ENCODE measurements at regions not wholly inside any gene's neighbourhood (a gene's known extent, or its start where the extent isn't known, plus 50 kb on each side); places are given as distances from the start of the nearest gene placed in this dataset.

DNA sequence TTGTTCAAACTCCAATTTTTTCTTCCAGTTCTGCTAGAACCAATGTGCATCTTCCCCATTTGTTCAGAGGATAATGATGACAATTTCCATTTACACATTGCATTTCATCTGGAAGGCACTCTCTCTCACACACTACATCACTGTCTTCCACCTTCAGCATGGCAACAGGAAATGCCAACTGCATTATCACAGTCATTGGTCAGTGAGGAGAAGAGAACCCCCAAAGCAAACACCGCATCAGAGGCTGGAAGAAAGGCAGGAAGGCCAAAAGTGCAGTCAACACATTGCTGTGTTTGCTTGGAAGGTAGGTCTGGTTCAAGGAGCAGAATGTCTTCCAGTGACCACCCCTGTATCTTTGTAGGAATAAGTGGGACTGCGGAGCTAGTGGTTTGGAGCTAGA is 192.2 kb upstream of the RHOBTB1 start:
- no peak for DNase-seq
- H3K27me3 ChIP-seq (ENCODE audit: control insufficient read depth in 2 of 2, insufficient read depth in 2 of 2, low read length in 2 of 2), result no peaks in the 10 kb centered on the region
- Mint-ChIP-seq H3K27ac (no peak overlapping the region), H3K4me1 (no peaks in the 10 kb centered on the region), H3K4me3 (no peak overlapping the region), H3K9me3 (peaks cover 0 to 2% (median 0%) of the 10 kb centered on the region in 7 donors), H3K27me3 (ENCODE audit: low read depth in 3 of 3) (no peaks in the 10 kb centered on the region), H3K36me3 (no peaks in the 10 kb centered on the region)
- H3K9me3 ChIP-seq (replicated peaks in 1 of 2; ENCODE audit: control insufficient read depth in 1 of 2, insufficient read depth in 1 of 2, low read length in 2 of 2), result no peaks in the 10 kb centered on the region
- intact Hi-C loops (cut with micrococcal nuclease), result no loop called here
- no peak for TF ChIP-seq CTCF (IDR thresholded peaks at IDR 0.05)
- H3K36me3 ChIP-seq (replicated peaks in 1 of 2; ENCODE audit: control insufficient read depth in 1 of 2, insufficient read depth in 2 of 2, low read length in 2 of 2), result no peaks in the 10 kb centered on the region
- H3K9ac ChIP-seq (ENCODE audit: insufficient read depth, low read length, poor library complexity, severe bottlenecking), result no peak overlapping the region
- no peak overlapping the region for H2AFZ ChIP-seq (ENCODE audit: insufficient read depth, low read depth, low read length, poor library complexity, severe bottlenecking)
- H4K20me1 ChIP-seq (ENCODE audit: insufficient read depth, low read length), result no peaks in the 10 kb centered on the region
- H3K4me1 ChIP-seq (ENCODE audit: control insufficient read depth in 1 of 2, insufficient read depth in 2 of 2, low read length in 2 of 2), result no peaks in the 10 kb centered on the region
- no peak overlapping the region for H3K27ac ChIP-seq (ENCODE audit: low read depth in 1 of 2, low read length in 2 of 2)
- no peak overlapping the region for H3K4me2 ChIP-seq (replicated peaks; ENCODE audit: extremely low read depth, low read length, poor library complexity, severe bottlenecking)
- WGBS (ENCODE audit: insufficient coverage), result 100% methylated on average over 2 of the region's 2 CpGs
- H3K79me2 ChIP-seq (ENCODE audit: insufficient read depth, low read length), result no peaks in the 10 kb centered on the region
- H3K4me3 ChIP-seq (replicated peaks in 1 of 3; ENCODE audit: low read depth in 2 of 3, low read length in 3 of 3), result no peak overlapping the region

- TF ChIP-seq CTCF (IDR thresholded peaks at IDR 0.05), result no peak
- H3K9ac ChIP-seq (ENCODE audit: insufficient read depth, low read length, poor library complexity, severe bottlenecking), result no peak overlapping the region
- no peak overlapping the region for H3K4me3 Mint-ChIP-seq
These were observed 191.3 kb upstream of the RHOBTB1 start for GRCh38 chr10:61135276-61135721.

More at GRCh38 chr10:61135276-61135721, 191.3 kb upstream of the RHOBTB1 start:
- H3K79me2 ChIP-seq (ENCODE audit: insufficient read depth, low read length), result no peaks in the 10 kb centered on the region
- no peaks in the 10 kb centered on the region for H3K4me1 ChIP-seq (ENCODE audit: control insufficient read depth in 1 of 2, insufficient read depth in 2 of 2, low read length in 2 of 2)
- no peaks in the 10 kb centered on the region for H3K9me3 ChIP-seq (replicated peaks in 1 of 2; ENCODE audit: control insufficient read depth in 1 of 2, insufficient read depth in 1 of 2, low read length in 2 of 2)
- intact Hi-C loops (cut with micrococcal nuclease), result no loop called here
- no CpG with 5 or more reads among the region's 3 CpGs for WGBS (ENCODE audit: insufficient coverage)
- H3K27ac Mint-ChIP-seq, result no peak overlapping the region
- H4K20me1 ChIP-seq (ENCODE audit: insufficient read depth, low read length), result no peaks in the 10 kb centered on the region
- no peaks in the 10 kb centered on the region for H3K36me3 Mint-ChIP-seq
- H3K27ac ChIP-seq (ENCODE audit: low read depth in 1 of 2, low read length in 2 of 2), result no peak overlapping the region
- no peaks in the 10 kb centered on the region for H3K27me3 Mint-ChIP-seq (ENCODE audit: low read depth in 3 of 3)
- H2AFZ ChIP-seq (ENCODE audit: insufficient read depth, low read depth, low read length, poor library complexity, severe bottlenecking), result no peak overlapping the region
- no peaks in the 10 kb centered on the region for H3K36me3 ChIP-seq (replicated peaks in 1 of 2; ENCODE audit: control insufficient read depth in 1 of 2, insufficient read depth in 2 of 2, low read length in 2 of 2)
- no peaks in the 10 kb centered on the region for H3K27me3 ChIP-seq (ENCODE audit: control insufficient read depth in 2 of 2, insufficient read depth in 2 of 2, low read length in 2 of 2)
- no peaks in the 10 kb centered on the region for H3K4me1 Mint-ChIP-seq
- peaks cover 0 to 2% (median 0%) of the 10 kb centered on the region in 7 donors for H3K9me3 Mint-ChIP-seq
- no peak overlapping the region for H3K4me3 ChIP-seq (replicated peaks in 1 of 3; ENCODE audit: low read depth in 2 of 3, low read length in 3 of 3)
- no peak for DNase-seq
- H3K4me2 ChIP-seq (replicated peaks; ENCODE audit: extremely low read depth, low read length, poor library complexity, severe bottlenecking), result no peak overlapping the region

Data from CD14-positive monocyte (primary cell).